Muscle layer of duodenum (tissue), 2 donors: ENCODE measurements at regions not wholly inside any gene's neighbourhood (a gene's known extent, or its start where the extent isn't known, plus 50 kb on each side); places are given as distances from the start of the nearest gene placed in this dataset.

Source experiments
- H3K27ac ChIP-seq: one replicate; pipeline ENCODE4 v1.7.0; 2013; ENCODE audit warnings: mild to moderate bottlenecking, low read length
- H3K27me3 ChIP-seq: one replicate; pipeline ENCODE4 v1.7.0; 2013; ENCODE audit warnings: low read depth, mild to moderate bottlenecking, control low read depth, low read length
- H3K36me3 ChIP-seq, 2 donors: one replicate each; pipeline ENCODE4 v1.7.0; 2013; ENCODE audit warnings: low read length in 2 of 2, control low read depth in 1 of 2, mild to moderate bottlenecking in 1 of 2; ENCODE audit not compliant: insufficient read depth in 2 of 2, control insufficient read depth in 1 of 2
- H3K4me1 ChIP-seq, 2 donors: one replicate each; pipeline ENCODE4 v1.7.0; 2013; ENCODE audit warnings: low read length in 2 of 2, mild to moderate bottlenecking in 2 of 2, control low read depth in 1 of 2, moderate library complexity in 1 of 2; ENCODE audit not compliant: insufficient read depth in 2 of 2, control insufficient read depth in 1 of 2
- H3K4me3 ChIP-seq, 2 donors: one replicate each; pipeline ENCODE4 v1.7.0; 2013; ENCODE audit warnings: low read length in 2 of 2, low read depth in 1 of 2, mild to moderate bottlenecking in 1 of 2
- H3K9me3 ChIP-seq, 2 donors: one replicate each; pipeline ENCODE4 v1.7.0; 2013; ENCODE audit warnings: low read length in 2 of 2, control low read depth in 1 of 2, mild to moderate bottlenecking in 1 of 2; ENCODE audit not compliant: control insufficient read depth in 1 of 2
- donor health status: healthy.

GRCh38 chr5:20537911-20538703 is 550.1 kb upstream of the CDH18 start:
- Histone ChIP-seq H3K4me3 (no peak overlapping the region), H3K27ac (no peak overlapping the region)

DNA sequence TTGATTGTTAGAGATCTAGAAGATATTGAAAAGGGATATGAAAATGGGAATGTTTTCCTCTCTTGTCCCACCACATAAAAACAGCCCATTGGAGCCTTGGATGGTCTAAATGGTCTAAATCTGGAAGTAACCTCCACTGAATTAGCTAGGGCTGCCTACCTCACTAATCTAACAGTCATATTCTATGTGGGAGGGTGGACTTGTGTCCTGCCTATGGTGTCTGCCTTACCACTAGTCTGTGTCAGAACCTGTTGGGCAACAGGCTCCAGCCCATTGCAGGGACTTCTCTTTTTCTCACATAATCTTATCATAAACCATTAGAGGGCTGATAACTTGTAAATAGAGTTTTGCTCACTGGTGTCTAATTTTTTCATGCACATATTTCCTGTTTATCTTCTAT is 548.8 kb upstream of the CDH18 start:
- Histone ChIP-seq H3K36me3 (no peaks in the 10 kb centered on the region), H3K9me3 (peaks cover 0 to 8% of the 10 kb centered on the region in 2 donors), H3K4me3 (no peak overlapping the region), H3K27ac (no peak overlapping the region), H3K27me3 (no peaks in the 10 kb centered on the region), H3K4me1 (no peaks in the 10 kb centered on the region)

More at GRCh38 chr5:20537911-20538703, 550.1 kb upstream of the CDH18 start:
- peaks cover 0 to 8% of the 10 kb centered on the region in 2 donors for H3K9me3 ChIP-seq
- no peaks in the 10 kb centered on the region for H3K27me3 ChIP-seq
- H3K4me1 ChIP-seq = no peaks in the 10 kb centered on the region
- no peaks in the 10 kb centered on the region for H3K36me3 ChIP-seq

DNA sequence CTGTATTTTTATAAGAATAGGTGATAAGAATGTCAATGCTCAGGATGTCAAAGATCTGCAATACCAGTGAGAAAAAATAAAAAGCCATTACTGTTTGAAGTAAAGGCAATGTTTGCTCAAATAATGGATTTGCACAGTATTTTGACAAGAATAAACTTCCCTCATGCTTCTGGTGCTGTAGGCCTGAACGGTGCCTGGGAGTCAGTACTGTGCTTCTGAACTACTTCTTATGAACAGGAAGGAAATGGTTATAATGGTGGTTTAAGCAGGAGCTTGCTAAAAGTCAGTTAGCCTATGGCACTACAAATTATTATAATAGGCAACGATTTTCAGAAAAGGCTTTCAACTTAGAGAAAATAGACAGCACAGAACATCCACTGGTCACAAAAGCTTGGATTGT is 548.3 kb upstream of the CDH18 start:
- Histone ChIP-seq H3K36me3 (no peaks in the 10 kb centered on the region), H3K4me1 (no peaks in the 10 kb centered on the region), H3K4me3 (no peak overlapping the region), H3K27me3 (no peaks in the 10 kb centered on the region), H3K9me3 (peaks cover 0 to 8% of the 10 kb centered on the region in 2 donors), H3K27ac (no peak overlapping the region)

- Histone ChIP-seq H3K4me1 (no peaks in the 10 kb centered on the region), H3K9me3 (peaks cover 0 to 7% of the 10 kb centered on the region in 2 donors), H3K4me3 (no peak overlapping the region), H3K27ac (no peak overlapping the region), H3K27me3 (no peaks in the 10 kb centered on the region), H3K36me3 (no peaks in the 10 kb centered on the region)
These were observed 540.5 kb upstream of the CDH18 start for GRCh38 chr5:20528471-20528870.

DNA sequence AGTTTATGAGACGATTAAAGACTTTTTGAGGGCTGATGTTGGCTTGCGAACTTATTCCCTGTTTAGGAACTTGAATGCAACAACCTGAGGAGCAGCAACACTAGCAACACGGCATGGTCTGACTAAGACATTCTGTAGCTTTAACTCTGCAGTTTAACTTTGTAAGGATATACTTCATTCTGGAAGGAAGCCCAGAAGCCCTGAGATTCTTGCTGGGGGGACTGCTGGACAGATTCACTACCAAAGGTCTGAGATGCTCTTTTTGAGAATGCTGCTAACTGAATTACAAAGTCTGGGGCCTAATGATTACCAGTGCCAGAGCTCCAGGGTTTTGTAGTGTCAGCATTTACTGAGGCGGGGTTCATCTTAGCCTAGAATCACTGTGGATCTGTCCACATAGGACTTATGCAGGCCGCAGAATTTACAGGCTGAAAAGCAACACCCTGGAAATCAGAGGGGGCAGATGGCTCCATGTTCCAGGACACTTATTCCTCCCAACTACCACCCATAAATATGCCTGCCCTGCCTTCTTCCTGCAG is 537.1 kb upstream of the CDH18 start:
- no peaks in the 10 kb centered on the region for H3K27me3 ChIP-seq
- H3K27ac ChIP-seq = no peak overlapping the region
- H3K9me3 ChIP-seq = peaks cover 0 to 7% of the 10 kb centered on the region in 2 donors
- H3K36me3 ChIP-seq = no peaks in the 10 kb centered on the region
- no peaks in the 10 kb centered on the region for H3K4me1 ChIP-seq
- H3K4me3 ChIP-seq = no peak overlapping the region

GRCh38 chr5:20522905-20523482 is 535.0 kb upstream of the CDH18 start:
- Histone ChIP-seq H3K36me3 (no peaks in the 10 kb centered on the region), H3K4me3 (no peak overlapping the region), H3K9me3 (peaks cover 0 to 7% of the 10 kb centered on the region in 2 donors), H3K27ac (no peak overlapping the region), H3K27me3 (no peaks in the 10 kb centered on the region), H3K4me1 (no peaks in the 10 kb centered on the region)

- H3K27ac ChIP-seq = no peak overlapping the region
- H3K4me1 ChIP-seq = no peaks in the 10 kb centered on the region
- no peak overlapping the region for H3K4me3 ChIP-seq
- H3K9me3 ChIP-seq = no peaks in the 10 kb centered on the region
- H3K27me3 ChIP-seq = no peaks in the 10 kb centered on the region
- H3K36me3 ChIP-seq = no peaks in the 10 kb centered on the region
These were observed 527.6 kb upstream of the CDH18 start for GRCh38 chr5:20515606-20516005.

- no peaks in the 10 kb centered on the region for H3K4me1 ChIP-seq
- H3K9me3 ChIP-seq = no peaks in the 10 kb centered on the region
- H3K27ac ChIP-seq = no peak overlapping the region
- H3K36me3 ChIP-seq = no peaks in the 10 kb centered on the region
- H3K27me3 ChIP-seq = no peaks in the 10 kb centered on the region
- H3K4me3 ChIP-seq = no peak overlapping the region
These were observed 526.1 kb upstream of the CDH18 start for GRCh38 chr5:20514145-20514544.

DNA sequence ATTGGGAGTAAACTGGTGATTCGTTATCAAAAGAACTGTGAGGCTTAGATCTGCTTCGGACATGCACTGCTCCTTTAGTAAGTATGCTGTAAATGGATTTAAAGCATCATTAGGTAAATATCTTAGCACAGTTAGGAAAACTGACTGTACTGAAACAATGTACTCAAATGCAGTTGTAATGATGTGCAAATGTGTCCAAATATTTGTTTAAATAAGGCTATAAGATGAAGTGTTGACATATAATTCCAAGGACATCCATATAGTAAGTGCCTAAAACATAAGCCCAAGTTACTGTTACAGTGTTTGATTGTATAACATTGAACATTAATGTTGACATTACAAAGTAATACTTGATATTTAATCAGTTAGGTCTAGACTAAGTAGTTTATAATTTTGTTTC is 512.5 kb upstream of the CDH18 start:
- Histone ChIP-seq H3K27me3 (no peaks in the 10 kb centered on the region), H3K36me3 (no peaks in the 10 kb centered on the region), H3K4me3 (no peak overlapping the region), H3K27ac (no peak overlapping the region), H3K4me1 (no peaks in the 10 kb centered on the region), H3K9me3 (no peaks in the 10 kb centered on the region)

GRCh38 chr5:20498926-20499325 is 510.9 kb upstream of the CDH18 start:
- no peaks in the 10 kb centered on the region for H3K27me3 ChIP-seq
- no peak overlapping the region for H3K27ac ChIP-seq
- no peaks in the 10 kb centered on the region for H3K9me3 ChIP-seq
- no peak overlapping the region for H3K4me3 ChIP-seq
- no peaks in the 10 kb centered on the region for H3K36me3 ChIP-seq
- H3K4me1 ChIP-seq = no peaks in the 10 kb centered on the region

GRCh38 chr5:20498102-20498501 is 510.1 kb upstream of the CDH18 start:
- Histone ChIP-seq H3K27ac (no peak overlapping the region), H3K36me3 (no peaks in the 10 kb centered on the region), H3K27me3 (no peaks in the 10 kb centered on the region), H3K4me3 (no peak overlapping the region), H3K9me3 (no peaks in the 10 kb centered on the region), H3K4me1 (no peaks in the 10 kb centered on the region)
